Nephron progenitor cell (in vitro differentiated cells): ENCODE measurements at regions not wholly inside any gene's neighbourhood (a gene's known extent, or its start where the extent isn't known, plus 50 kb on each side); places are given as distances from the start of the nearest gene placed in this dataset.

Source experiments
- DNase-seq: peaks from one replicate; pipeline ENCODE4 v3.0.0; 2021
- H3K27ac Mint-ChIP-seq: 2 replicates; pipeline ENCODE4 v1.8.0; 2021; ENCODE audit warnings: mild to moderate bottlenecking, moderate library complexity, mixed read lengths
- H3K27me3 Mint-ChIP-seq: 2 replicates; pipeline ENCODE4 v1.8.0; 2021; ENCODE audit warnings: mild to moderate bottlenecking, low read depth, mixed read lengths; ENCODE audit not compliant: poor library complexity
- H3K36me3 Mint-ChIP-seq: 2 replicates; pipeline ENCODE4 v1.8.0; 2021; ENCODE audit warnings: low read depth, mixed read lengths
- H3K4me1 Mint-ChIP-seq: 2 replicates; pipeline ENCODE4 v1.8.0; 2021; ENCODE audit warnings: mixed read lengths
- H3K4me3 Mint-ChIP-seq: 2 replicates; pipeline ENCODE4 v1.8.0; 2021; ENCODE audit warnings: mild to moderate bottlenecking, moderate library complexity, mixed read lengths
- H3K9me3 Mint-ChIP-seq: 2 replicates; pipeline ENCODE4 v1.8.0; 2021; ENCODE audit warnings: mild to moderate bottlenecking, moderate library complexity, mixed read lengths
- TF ChIP-seq, protein P1 (sequence below): fragments of 200-600 bp; sonication (generic); IDR thresholded peaks from 2 replicates; pipeline ENCODE4 v1.5.0; 2021; ENCODE audit warnings: antibody characterized with exemption

GRCh38 chr5:112472614-112473013, 53.5 kb upstream of the EPB41L4A start:
- H3K9me3 Mint-ChIP-seq, result no peaks in the 10 kb centered on the region
- H3K4me1 Mint-ChIP-seq, result no peaks in the 10 kb centered on the region
- no peak for DNase-seq
- H3K27me3 Mint-ChIP-seq, result peaks cover 4% of the 10 kb centered on the region
- TF ChIP-seq, protein P1, sequence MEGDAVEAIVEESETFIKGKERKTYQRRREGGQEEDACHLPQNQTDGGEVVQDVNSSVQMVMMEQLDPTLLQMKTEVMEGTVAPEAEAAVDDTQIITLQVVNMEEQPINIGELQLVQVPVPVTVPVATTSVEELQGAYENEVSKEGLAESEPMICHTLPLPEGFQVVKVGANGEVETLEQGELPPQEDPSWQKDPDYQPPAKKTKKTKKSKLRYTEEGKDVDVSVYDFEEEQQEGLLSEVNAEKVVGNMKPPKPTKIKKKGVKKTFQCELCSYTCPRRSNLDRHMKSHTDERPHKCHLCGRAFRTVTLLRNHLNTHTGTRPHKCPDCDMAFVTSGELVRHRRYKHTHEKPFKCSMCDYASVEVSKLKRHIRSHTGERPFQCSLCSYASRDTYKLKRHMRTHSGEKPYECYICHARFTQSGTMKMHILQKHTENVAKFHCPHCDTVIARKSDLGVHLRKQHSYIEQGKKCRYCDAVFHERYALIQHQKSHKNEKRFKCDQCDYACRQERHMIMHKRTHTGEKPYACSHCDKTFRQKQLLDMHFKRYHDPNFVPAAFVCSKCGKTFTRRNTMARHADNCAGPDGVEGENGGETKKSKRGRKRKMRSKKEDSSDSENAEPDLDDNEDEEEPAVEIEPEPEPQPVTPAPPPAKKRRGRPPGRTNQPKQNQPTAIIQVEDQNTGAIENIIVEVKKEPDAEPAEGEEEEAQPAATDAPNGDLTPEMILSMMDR, result no peak
- H3K36me3 Mint-ChIP-seq, result no peaks in the 10 kb centered on the region
- no peak overlapping the region for H3K27ac Mint-ChIP-seq
- no peak overlapping the region for H3K4me3 Mint-ChIP-seq

- Mint-ChIP-seq H3K4me1 (no peaks in the 10 kb centered on the region), H3K4me3 (no peak overlapping the region), H3K27ac (no peak overlapping the region), H3K36me3 (no peaks in the 10 kb centered on the region), H3K9me3 (no peaks in the 10 kb centered on the region), H3K27me3 (peaks cover 8% of the 10 kb centered on the region)
- DNase-seq, result no peak
- TF ChIP-seq, protein P1, result no peak
Measured at GRCh38 chr5:112473989-112474388, 54.9 kb upstream of the EPB41L4A start.

DNA sequence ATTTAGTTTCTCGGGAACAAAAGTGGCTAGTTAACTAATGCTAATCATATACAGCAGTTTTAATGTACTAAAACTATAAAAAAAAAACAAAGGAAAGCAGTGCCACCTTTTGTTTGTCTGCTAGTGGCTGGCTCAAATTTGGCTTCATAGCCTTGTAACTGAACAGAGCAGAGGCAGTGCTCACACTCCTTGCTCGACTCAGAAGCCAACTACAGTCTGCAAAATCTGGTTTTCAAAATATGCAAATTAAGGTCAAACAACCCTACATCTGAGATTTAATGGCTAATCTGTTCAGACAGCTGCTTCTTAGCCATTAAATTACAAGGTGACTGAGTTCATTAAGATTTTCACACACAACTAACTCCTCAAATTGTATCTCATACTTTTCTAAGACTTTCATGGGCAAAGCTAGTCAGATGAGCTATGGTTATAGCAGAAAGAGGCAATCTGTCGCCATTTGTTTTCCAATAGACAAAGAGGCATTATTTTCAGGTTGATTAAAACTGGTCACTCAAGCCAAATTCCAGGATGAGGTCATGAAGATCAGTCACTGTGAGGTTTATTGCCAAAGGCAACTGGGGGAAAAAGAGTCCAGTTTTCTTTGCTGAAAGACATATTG, 56.8 kb upstream of the EPB41L4A start:
- H3K27ac Mint-ChIP-seq, result no peak overlapping the region
- no peaks in the 10 kb centered on the region for H3K36me3 Mint-ChIP-seq
- H3K4me1 Mint-ChIP-seq, result no peaks in the 10 kb centered on the region

DNA sequence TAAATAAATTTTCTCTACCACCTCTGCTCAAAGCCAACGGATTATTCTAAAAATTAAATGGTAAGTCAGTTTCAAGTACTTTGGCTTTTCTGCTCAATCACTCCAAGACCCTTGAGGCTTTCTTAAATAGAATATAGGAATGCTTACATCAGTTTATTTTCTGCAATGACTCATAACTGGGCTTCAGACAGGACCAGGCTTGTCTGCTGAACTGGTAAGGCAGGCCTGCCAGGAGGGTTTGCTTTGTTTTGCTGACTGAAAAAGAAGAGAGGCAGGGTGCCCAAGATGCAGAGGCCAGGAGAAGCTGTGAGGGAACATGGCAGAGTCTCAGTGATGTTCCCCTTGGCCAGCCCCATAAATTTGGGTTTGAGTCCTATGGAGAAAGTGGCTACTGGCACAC, 60.3 kb upstream of the EPB41L4A start:
- no peak overlapping the region for H3K4me3 Mint-ChIP-seq
- H3K27ac Mint-ChIP-seq, result no peak overlapping the region
- peaks cover 20% of the 10 kb centered on the region for H3K27me3 Mint-ChIP-seq

More for the DNA sequence above, 56.8 kb upstream of the EPB41L4A start:
- H3K27me3 Mint-ChIP-seq, result peaks cover 16% of the 10 kb centered on the region
- no peaks in the 10 kb centered on the region for H3K9me3 Mint-ChIP-seq
- H3K4me3 Mint-ChIP-seq, result no peak overlapping the region
- DNase-seq, result no peak
- TF ChIP-seq, protein P1, result no peak

GRCh38 chr5:112480501-112480900, 61.4 kb upstream of the EPB41L4A start:
- Mint-ChIP-seq H3K4me3 (no peak overlapping the region), H3K27me3 (peaks cover 20% of the 10 kb centered on the region), H3K4me1 (no peaks in the 10 kb centered on the region), H3K9me3 (no peaks in the 10 kb centered on the region), H3K36me3 (no peaks in the 10 kb centered on the region), H3K27ac (no peak overlapping the region)
- DNase-seq, result no peak
- TF ChIP-seq, protein P1, result no peak

More for the DNA sequence above, 60.3 kb upstream of the EPB41L4A start:
- Mint-ChIP-seq H3K4me1 (no peaks in the 10 kb centered on the region), H3K36me3 (no peaks in the 10 kb centered on the region), H3K9me3 (no peaks in the 10 kb centered on the region)
- DNase-seq, result no peak
- TF ChIP-seq, protein P1, result no peak

DNA sequence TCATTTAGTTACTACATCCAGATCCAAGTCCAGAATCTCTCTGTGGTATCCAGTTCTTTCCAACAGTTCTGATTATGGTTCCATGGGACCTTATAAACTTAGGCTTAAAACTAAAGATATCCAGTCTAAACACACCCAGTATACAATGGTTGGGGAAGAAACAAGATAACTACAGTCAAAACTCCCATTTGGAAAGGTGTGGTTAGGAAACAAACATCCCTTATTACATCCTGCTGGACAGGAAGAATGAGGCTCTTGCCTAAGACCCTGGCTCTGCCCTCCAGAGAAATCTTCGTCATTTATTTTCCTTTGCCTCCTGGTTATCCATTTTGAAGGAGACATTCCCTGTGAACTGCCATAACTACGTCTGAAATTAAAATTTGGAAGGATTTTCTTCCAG, 64.6 kb upstream of the EPB41L4A start:
- H3K27me3 Mint-ChIP-seq, result peaks cover 19% of the 10 kb centered on the region
- DNase-seq, result no peak
- no peak overlapping the region for H3K27ac Mint-ChIP-seq
- TF ChIP-seq, protein P1, result no peak
- no peaks in the 10 kb centered on the region for H3K4me1 Mint-ChIP-seq
- H3K4me3 Mint-ChIP-seq, result no peak overlapping the region
- H3K36me3 Mint-ChIP-seq, result no peaks in the 10 kb centered on the region
- peaks cover 4% of the 10 kb centered on the region for H3K9me3 Mint-ChIP-seq
